GM12878 (cell line): ENCODE measurements at regions not wholly inside any gene's neighbourhood (a gene's known extent, or its start where the extent isn't known, plus 50 kb on each side); places are given as distances from the start of the nearest gene placed in this dataset.

Experiments
- ATAC-seq: fragments of 200-7000 bp; cut with Tn5 transposase; 3 replicates; pipeline ENCODE4 v1.9.1; 2020; ENCODE audit warnings: mild to moderate bottlenecking, moderate library complexity
- BruUV-seq: library from RNA; stranded (reverse); fragments of 400-500 nt; replicated peaks from 2 replicates; lab custom pipeline; 2021; lab: Mats Ljungman, UMichigan
- CTCF ChIA-PET: fragments of 300-600 bp; sonication (Branson Sonifier 250); formaldehyde crosslinking; extraction: SDS; loops from one replicate; lab custom pipeline; 2021; ENCODE audit warnings: inconsistent platforms; lab: Yijun Ruan, JAX
- POLR2A ChIA-PET: fragments of 350-600 bp; formaldehyde crosslinking; extraction: SDS; loops from one replicate; lab custom pipeline; 2021; ENCODE audit warnings: inconsistent platforms; lab: Charles Lee
- RAD21 ChIA-PET: fragments of 300-600 bp; sonication (Branson Sonifier 250); formaldehyde crosslinking; loops from one replicate; lab custom pipeline; 2023; ENCODE audit warnings: antibody characterized with exemption; ENCODE audit not compliant: unreplicated experiment; lab: Charles Lee
- SMC1A ChIA-PET: fragments of 300-600 bp; sonication (Branson Sonifier 250); formaldehyde crosslinking; loops from one replicate; lab custom pipeline; 2023; ENCODE audit not compliant: unreplicated experiment, uncharacterized antibody; lab: Charles Lee
- DNase-seq: peaks from one replicate; pipeline ENCODE4 v3.0.0-alpha.2; 2011; ENCODE audit warnings: low read depth, low spot score
- FAIRE-seq: peaks from 3 replicates; lab custom pipeline; 2011; peaks lifted over from hg19 to GRCh38; lab: Jason Lieb, UNC
- H2AFZ ChIP-seq: 2 replicates; pipeline ENCODE4 v1.6.0; 2011; ENCODE audit warnings: low read depth, low read length, control low read depth; ENCODE audit not compliant: control insufficient read depth
- H3K27ac ChIP-seq: 2 replicates; pipeline ENCODE4 v1.5.1; 2011; ENCODE audit warnings: control low read depth; ENCODE audit not compliant: control insufficient read depth, insufficient read depth
- H3K27me3 ChIP-seq, 2 experiments: replicated peaks in 1 of 2; 2 replicates each; pipeline versions ENCODE4 v1.6.0 to v1.6.1; 2011; ENCODE audit warnings: low read length in 1 of 2; ENCODE audit not compliant: control insufficient read depth in 2 of 2, insufficient read depth in 2 of 2
- H3K36me3 ChIP-seq, 2 experiments: 2 replicates each; pipeline ENCODE4 v1.5.1; 2011; ENCODE audit warnings: low read length in 1 of 2; ENCODE audit not compliant: control insufficient read depth in 2 of 2, insufficient read depth in 2 of 2
- H3K4me1 ChIP-seq: 2 replicates; pipeline ENCODE4 v1.6.1; 2011; ENCODE audit warnings: mild to moderate bottlenecking, low read length, moderate library complexity, mixed read lengths; ENCODE audit not compliant: control insufficient read depth, insufficient read depth
- H3K4me2 ChIP-seq: 2 replicates; pipeline ENCODE4 v1.6.0; 2011; ENCODE audit warnings: control low read depth; ENCODE audit not compliant: control insufficient read depth, insufficient read depth
- H3K4me3 ChIP-seq: fragments of 200-600 bp; sonication (generic); 2 replicates; pipeline ENCODE4 v1.5.1; 2016
- H3K79me2 ChIP-seq: 2 replicates; pipeline ENCODE4 v1.6.0; 2011; ENCODE audit warnings: low read length; ENCODE audit not compliant: control insufficient read depth, insufficient read depth
- H3K9ac ChIP-seq: 2 replicates; pipeline ENCODE4 v1.8.0; 2011; ENCODE audit warnings: low read length, control low read depth, mixed read lengths; ENCODE audit not compliant: control insufficient read depth, insufficient read depth
- H3K9me3 ChIP-seq: replicated peaks from 3 replicates; pipeline ENCODE4 v1.5.1; 2011; ENCODE audit warnings: mild to moderate bottlenecking, low read length; ENCODE audit not compliant: control insufficient read depth, insufficient read depth
- H4K20me1 ChIP-seq: 2 replicates; pipeline ENCODE4 v1.6.0; 2011; ENCODE audit not compliant: control insufficient read depth, insufficient read depth
- BHLHE40 ChIP-seq, 2 experiments: fragments of 450-650 bp in 1 of 2; IDR thresholded peaks; 2 replicates each; pipeline ENCODE4 v1.6.1; 2011 to 2017; ENCODE audit warnings: low read depth in 2 of 2, borderline replicate concordance in 1 of 2, improper control_type of control experiment in 1 of 2, low read length in 1 of 2, mild to moderate bottlenecking in 1 of 2
- CEBPZ ChIP-seq: fragments of 150-350 bp; IDR thresholded peaks from 2 replicates; pipeline ENCODE4 v1.6.1; 2016; ENCODE audit warnings: low read depth, low read length
- CREM ChIP-seq: IDR thresholded peaks from 2 replicates; pipeline ENCODE4 v1.6.1; 2014; ENCODE audit warnings: antibody characterized with exemption, low read depth
- JUNB ChIP-seq: IDR thresholded peaks from 2 replicates; pipeline ENCODE4 v1.6.1; 2016; ENCODE audit warnings: antibody characterized with exemption, mild to moderate bottlenecking
- NBN ChIP-seq: fragments of 450-650 bp; IDR thresholded peaks from 2 replicates; pipeline ENCODE4 v1.6.1; 2016
- NFYA ChIP-seq: IDR thresholded peaks from 2 replicates; pipeline ENCODE4 v1.6.1; 2011; ENCODE audit warnings: low read depth, mild to moderate bottlenecking, low read length, improper control_type of control experiment, borderline replicate concordance
- NR2C1 ChIP-seq: fragments of 450-650 bp; IDR thresholded peaks from 2 replicates; pipeline ENCODE4 v1.6.1; 2017; ENCODE audit warnings: antibody characterized with exemption, mild to moderate bottlenecking, moderate library complexity
- RFX5 ChIP-seq: IDR thresholded peaks from 2 replicates; pipeline ENCODE4 v1.6.1; 2011; ENCODE audit warnings: low read depth, low read length, improper control_type of control experiment
- SKIL ChIP-seq: fragments of 450-650 bp; IDR thresholded peaks from 2 replicates; pipeline ENCODE4 v1.6.1; 2017; ENCODE audit warnings: mild to moderate bottlenecking, low read depth, inconsistent platforms; ENCODE audit not compliant: poor library complexity, severe bottlenecking
- ZNF207 ChIP-seq: fragments of 450-650 bp; IDR thresholded peaks from 2 replicates; pipeline ENCODE4 v1.6.1; 2014; ENCODE audit warnings: antibody characterized with exemption, mild to moderate bottlenecking, borderline replicate concordance
- ZZZ3 ChIP-seq: IDR thresholded peaks from 2 replicates; pipeline ENCODE4 v1.6.1; 2011; ENCODE audit warnings: low read depth; ENCODE audit not compliant: control insufficient read depth, insufficient read length
- WGBS: methylation state at CpG from one replicate; pipeline ENCODE4 v1.1.6; 2016; ENCODE audit warnings: low lambda C conversion rate; ENCODE audit not compliant: insufficient replicate concordance, insufficient coverage; ENCODE audit errors: missing lambda C conversion rate; 5-methylcytosine and 5-hydroxymethylcytosine counted together
- in situ Hi-C: fragments of 300-500 bp; cut with MboI; formaldehyde crosslinking; loops from 9 replicates; pipeline ENCODE4 v1.14.3; 2018; ENCODE audit warnings: mixed read lengths
- intact Hi-C: fragments of 100-400 bp; cut with micrococcal nuclease; formaldehyde crosslinking; loops from one replicate; pipeline ENCODE4 v1.14.2; 2022; ENCODE audit not compliant: unreplicated experiment

GRCh38 chr13:46964789-46965527, 68.1 kb upstream of the HTR2A start:
- no peak for DNase-seq
- Histone ChIP-seq H3K9ac (no peak overlapping the region), H2AFZ (no peak overlapping the region), H3K27me3 (no peaks in the 10 kb centered on the region), H3K4me3 (no peak overlapping the region), H3K36me3 (no peaks in the 10 kb centered on the region), H3K27ac (no peak overlapping the region), H3K4me2 (no peak overlapping the region), H3K9me3 (no peaks in the 10 kb centered on the region; the same call in 2 of the 3 replicates), H3K4me1 (peaks cover 16% of the 10 kb centered on the region), H4K20me1 (no peaks in the 10 kb centered on the region), H3K79me2 (no peaks in the 10 kb centered on the region)
- WGBS: 47% methylated on average over 2 of the region's 2 CpGs
- ATAC-seq: no peak
- no peak for TF ChIP-seq NBN
- in situ Hi-C loops (no loop called here), intact Hi-C loops (loop anchor here (5.0 to 10.0 kb wide), 2 partner anchors 132 to 480 kb away; no protein-coding TSS in a partner anchor)
- SMC1A ChIA-PET: no interaction called here
- BruUV-seq: no TSS peak
- FAIRE-seq: no peak
- POLR2A ChIA-PET: no interaction called here
- CTCF ChIA-PET: interaction anchor here (6.1 kb wide), 1 partner anchor 8 kb away, joined by 51 read pairs; no protein-coding TSS in a partner anchor
- RAD21 ChIA-PET: no interaction called here

- ChIA-PET RAD21 (no interaction called here), POLR2A (no interaction called here), CTCF (interaction anchor here (0.6 to 6.1 kb wide), 4 partner anchors 9 to 1768 kb away, joined by 3 to 51 read pairs (median 4); no protein-coding TSS in a partner anchor), SMC1A (interaction anchor here (2.0 kb wide), 1 partner anchor 32 kb away, joined by 8 read pairs; no protein-coding TSS in a partner anchor)
- Histone ChIP-seq H3K27ac (no peak overlapping the region), H3K4me3 (no peak overlapping the region), H3K79me2 (no peaks in the 10 kb centered on the region), H3K36me3 (no peaks in the 10 kb centered on the region), H3K27me3 (no peaks in the 10 kb centered on the region), H3K4me1 (peaks cover 16% of the 10 kb centered on the region), H3K9me3 (no peaks in the 10 kb centered on the region; the same call in 2 of the 3 replicates), H4K20me1 (no peaks in the 10 kb centered on the region), H3K4me2 (no peak overlapping the region), H2AFZ (no peak overlapping the region), H3K9ac (no peak overlapping the region)
- 75% methylated on average over 4 of the region's 4 CpGs for WGBS
- no peak for ATAC-seq
- intact Hi-C loops (loop anchor here (5.0 to 10.0 kb wide), 2 partner anchors 133 to 481 kb away; no protein-coding TSS in a partner anchor), in situ Hi-C loops (no loop called here)
- FAIRE-seq: peak; percentile 23
- no TSS peak for BruUV-seq
- DNase-seq: no peak
- TF ChIP-seq CEBPZ (no peak), CREM (no peak), ZNF207 (no peak), BHLHE40 (IDR thresholded peaks at IDR 0.05; ENCODE audit: borderline replicate concordance in 1 of 2, low read depth in 2 of 2, low read length in 1 of 2) (no peak), NR2C1 (no peak), ZZZ3 (no peak), NFYA (no peak), JUNB (no peak), RFX5 (no peak), SKIL (no peak)
Measured at GRCh38 chr13:46963904-46964303, 67.1 kb upstream of the HTR2A start.
